ENCODE measurements at regions not wholly inside any gene's neighbourhood (a gene's known extent, or its start where the extent isn't known, plus 50 kb on each side); places are given as distances from the start of the nearest gene placed in this dataset.

GRCh38 chr1:5658340-5659316, 333.6 kb downstream of the NPHP4 start:
- no peak for DNase-seq

- DNase-seq = no peak
Measured at GRCh38 chr1:5651964-5652821, 340.0 kb downstream of the NPHP4 start.

GRCh38 chr1:5651473-5651872, 340.8 kb downstream of the NPHP4 start:
- no peak for DNase-seq

- no peak for DNase-seq
Measured at GRCh38 chr1:5651027-5651410, 341.2 kb downstream of the NPHP4 start.

GRCh38 chr1:5650283-5651026, 341.8 kb downstream of the NPHP4 start:
- DNase-seq = no peak

- no peak for DNase-seq
Measured at GRCh38 chr1:5649795-5650194, 342.4 kb downstream of the NPHP4 start.

- DNase-seq = no peak
Measured at GRCh38 chr1:5649166-5649551, 343.1 kb downstream of the NPHP4 start.

- DNase-seq = no peak
Measured at GRCh38 chr1:5648410-5649165, 343.6 kb downstream of the NPHP4 start.

- no peak for DNase-seq
Measured at GRCh38 chr1:5647234-5647633, 345.0 kb downstream of the NPHP4 start.

GRCh38 chr1:5646486-5647149, 345.6 kb downstream of the NPHP4 start:
- no peak for DNase-seq

- DNase-seq = no peak
Measured at GRCh38 chr1:5645929-5646328, 346.3 kb downstream of the NPHP4 start.

- no peak for DNase-seq
Measured at GRCh38 chr1:5645135-5645399, 347.2 kb downstream of the NPHP4 start.

- no peak for DNase-seq
Measured at GRCh38 chr1:5644281-5645134, 347.7 kb downstream of the NPHP4 start.

GRCh38 chr1:5643360-5644107, 348.7 kb downstream of the NPHP4 start:
- no peak for DNase-seq

GRCh38 chr1:5640845-5641244, 351.4 kb downstream of the NPHP4 start:
- no peak for DNase-seq

- DNase-seq = no peak
Measured at GRCh38 chr1:5639106-5639722, 353.0 kb downstream of the NPHP4 start.

- DNase-seq = no peak
Measured at GRCh38 chr1:5638582-5638981, 353.6 kb downstream of the NPHP4 start.

- no peak for DNase-seq
Measured at GRCh38 chr1:5637171-5637570, 355.1 kb downstream of the NPHP4 start.

- DNase-seq = no peak
Measured at GRCh38 chr1:5634893-5635292, 357.3 kb downstream of the NPHP4 start.

Measured in occipital lobe (tissue), 1 donor.